COLO668 (cell line): ENCODE measurements at regions not wholly inside any gene's neighbourhood (a gene's known extent, or its start where the extent isn't known, plus 50 kb on each side); places are given as distances from the start of the nearest gene placed in this dataset.

Source experiments
- DNase-seq: peaks from one replicate; lab custom pipeline; 2025; ENCODE audit not compliant: unreplicated experiment; lab: John Stamatoyannopoulos, UW

DNA sequence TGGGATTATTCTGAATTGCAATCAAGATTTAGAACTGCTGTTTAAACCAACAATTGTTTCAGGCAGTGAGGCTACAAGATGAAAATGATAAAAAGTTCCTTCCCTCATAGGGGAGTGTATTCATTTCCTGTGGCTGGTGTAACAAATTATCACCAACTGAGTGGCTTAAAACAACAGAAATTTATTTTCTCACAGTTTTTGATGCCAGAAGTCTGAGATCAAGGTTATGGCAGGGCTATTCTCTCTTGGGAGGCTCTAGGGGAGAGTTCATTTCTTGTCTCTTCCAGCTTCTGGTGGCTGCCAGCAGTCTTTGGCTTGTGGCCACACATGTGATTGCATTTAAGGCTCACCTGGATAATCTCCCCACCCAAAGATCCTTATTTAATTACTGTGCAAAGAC, 290.5 kb upstream of the ZSWIM2 start:
- no peak for DNase-seq

DNA sequence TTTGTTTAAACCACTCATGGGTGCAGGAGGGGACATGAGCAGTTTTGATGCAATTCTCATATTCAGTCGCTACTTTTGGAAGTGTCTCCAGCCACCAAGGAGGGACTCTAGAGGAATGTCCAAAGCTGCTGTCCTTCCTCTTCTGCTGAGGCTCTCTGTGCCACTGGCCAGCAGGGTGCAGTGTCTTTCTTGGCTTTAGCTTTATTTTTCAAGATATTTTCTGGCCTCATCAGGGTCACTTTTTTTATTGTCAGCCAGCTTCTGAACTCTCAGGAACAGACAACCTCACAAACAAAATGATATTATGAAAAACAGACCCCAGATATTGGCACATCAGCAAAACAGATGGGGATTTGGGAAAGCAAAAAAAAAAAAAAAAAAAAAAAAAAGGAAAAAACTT, 289.3 kb upstream of the ZSWIM2 start:
- no peak for DNase-seq

DNA sequence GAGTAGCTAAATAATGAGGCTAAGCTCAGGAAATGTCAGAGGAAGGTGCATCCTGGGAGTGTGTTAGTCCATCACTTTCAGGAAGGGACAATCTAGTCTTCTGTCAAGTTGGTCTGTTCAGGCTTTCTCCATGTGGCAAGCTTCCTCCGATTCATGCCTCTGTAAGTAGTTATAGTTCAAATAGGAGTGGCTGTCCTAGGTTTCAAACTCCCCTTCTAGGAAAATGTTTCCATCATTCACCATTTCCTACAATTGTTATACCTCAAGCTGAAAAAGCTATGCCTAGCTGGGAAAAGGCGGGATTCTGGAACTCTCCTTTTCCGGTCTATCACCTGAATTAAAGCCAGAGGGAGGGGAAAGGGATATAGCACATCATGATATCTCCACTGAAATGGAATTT, 287.7 kb upstream of the ZSWIM2 start:
- no peak for DNase-seq

DNA sequence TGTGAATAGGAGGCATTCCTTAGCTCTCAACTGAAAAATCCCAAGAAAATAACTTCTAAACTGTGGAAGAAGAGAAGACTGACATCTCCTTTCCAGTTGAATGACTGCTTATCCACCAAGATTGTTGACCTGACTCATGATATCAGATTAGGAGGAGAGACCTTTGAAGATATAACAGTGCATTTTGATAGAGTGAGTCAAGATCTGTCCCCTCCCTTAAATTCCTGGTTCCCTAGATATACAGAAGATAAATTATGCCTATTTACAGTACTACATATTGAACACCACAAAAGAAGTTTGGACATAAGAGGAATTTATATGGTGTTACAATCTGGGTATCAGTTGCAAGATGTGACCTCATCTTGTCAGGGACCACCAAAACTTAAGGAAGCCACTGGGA, 285.3 kb upstream of the ZSWIM2 start:
- DNase-seq: no peak

DNA sequence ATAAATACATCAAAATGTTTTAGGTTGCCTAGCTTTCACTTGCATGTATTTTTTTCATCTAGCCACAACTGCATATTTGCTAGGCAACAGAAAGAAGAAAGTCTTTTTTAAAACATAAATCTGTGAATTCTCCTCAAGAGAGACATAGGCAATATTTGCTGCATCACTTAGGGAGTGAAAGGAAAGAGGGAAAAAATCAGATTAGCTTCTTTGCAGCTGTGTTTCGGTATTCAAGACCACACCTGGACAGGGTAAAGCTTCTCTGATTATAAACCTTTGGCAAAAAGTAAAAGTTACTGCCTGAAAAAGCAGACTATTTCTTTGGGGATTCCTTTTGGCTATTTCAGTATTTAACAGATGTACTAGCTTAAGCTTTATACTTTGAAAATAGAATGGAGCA, 280.9 kb upstream of the ZSWIM2 start:
- DNase-seq: no peak

DNA sequence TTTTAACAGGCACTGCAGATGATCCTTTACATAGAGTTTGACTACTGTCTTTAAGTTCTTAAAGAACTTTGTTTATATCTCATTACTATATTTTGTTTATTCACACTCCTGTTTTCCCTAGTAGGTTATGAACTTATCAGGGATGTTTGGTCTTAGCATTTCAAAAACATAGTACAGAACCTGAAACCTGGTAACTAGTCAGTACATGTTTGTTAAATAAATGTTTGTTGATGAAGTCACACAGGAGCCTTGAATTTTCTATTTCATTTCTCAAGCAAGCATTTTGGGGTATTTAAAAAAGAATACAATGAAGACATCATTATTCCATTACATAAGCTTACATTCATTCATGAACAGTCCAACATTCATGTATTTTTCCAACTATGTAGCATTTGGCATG, 280.3 kb upstream of the ZSWIM2 start:
- no peak for DNase-seq

DNA sequence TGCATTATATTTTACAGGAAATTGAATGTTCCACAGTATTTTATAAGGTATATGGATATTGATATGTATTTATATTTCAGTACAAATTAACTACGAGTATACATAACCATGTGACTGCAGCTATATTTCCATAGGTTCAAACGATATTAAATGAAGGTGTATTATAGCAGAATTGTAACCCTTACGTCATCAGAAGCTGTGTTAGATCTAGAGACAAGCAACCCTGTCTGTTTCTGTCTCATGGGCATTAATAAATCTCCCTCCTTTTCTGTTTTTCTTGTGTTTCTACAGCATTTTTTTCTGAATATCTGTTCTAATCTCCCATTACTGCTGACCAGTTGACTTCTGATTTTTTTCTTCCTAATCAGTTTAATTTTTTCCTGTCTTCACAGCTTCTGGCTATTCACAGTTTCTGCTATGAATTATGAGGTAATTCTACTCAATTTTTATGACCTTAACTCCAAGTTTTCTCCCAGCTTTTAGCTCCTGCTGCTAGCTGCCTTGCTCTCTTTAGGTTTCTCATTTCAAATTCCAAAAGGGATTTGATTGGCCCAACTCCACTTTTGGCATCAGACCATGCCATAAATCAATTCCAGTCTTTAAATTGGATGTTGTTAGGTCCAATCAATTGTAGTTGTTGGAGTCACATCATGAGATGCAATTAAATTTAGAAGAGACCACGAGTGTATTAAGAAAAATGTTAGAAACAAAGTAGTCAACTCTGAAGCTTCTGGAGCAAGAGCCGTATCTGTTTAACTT, 277.5 kb upstream of the ZSWIM2 start:
- no peak for DNase-seq

DNA sequence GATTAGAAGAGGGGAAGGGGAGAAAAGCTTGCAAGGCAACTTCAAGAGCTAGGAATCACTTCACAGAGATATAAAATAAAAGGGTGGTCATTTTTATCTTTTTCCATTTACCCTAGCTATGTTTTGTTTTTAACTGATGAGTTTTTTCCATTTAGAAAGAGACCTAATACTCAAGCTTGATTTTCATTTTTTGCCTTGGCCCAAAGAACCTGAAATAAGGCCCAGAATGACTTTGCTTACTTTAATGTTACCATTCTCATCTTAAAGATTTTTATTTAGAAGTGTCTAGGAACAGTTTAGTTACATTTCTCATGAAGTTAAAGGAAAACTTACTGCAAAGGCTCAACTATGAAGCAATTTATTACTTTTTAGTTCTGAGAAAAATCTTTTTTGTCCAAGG, 276.3 kb upstream of the ZSWIM2 start:
- no peak for DNase-seq

DNA sequence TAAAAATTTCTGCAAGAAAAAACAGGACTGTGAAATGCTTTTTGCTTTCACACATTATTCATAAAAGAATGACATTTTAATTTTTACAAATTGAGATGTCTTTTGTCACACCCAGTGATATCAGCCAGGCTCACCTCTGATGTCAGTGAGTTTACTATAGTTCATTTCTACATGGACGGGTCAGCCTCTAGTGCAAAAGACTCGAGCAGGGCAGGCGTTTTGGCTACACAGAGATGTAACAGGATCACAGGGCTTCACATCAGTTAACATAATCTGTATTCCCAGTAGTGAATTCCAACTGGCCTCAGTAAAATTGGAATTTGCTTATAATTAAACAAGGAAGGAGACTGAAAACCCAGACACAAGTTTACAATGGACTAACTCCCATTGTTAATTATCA, 275.6 kb upstream of the ZSWIM2 start:
- no peak for DNase-seq

DNA sequence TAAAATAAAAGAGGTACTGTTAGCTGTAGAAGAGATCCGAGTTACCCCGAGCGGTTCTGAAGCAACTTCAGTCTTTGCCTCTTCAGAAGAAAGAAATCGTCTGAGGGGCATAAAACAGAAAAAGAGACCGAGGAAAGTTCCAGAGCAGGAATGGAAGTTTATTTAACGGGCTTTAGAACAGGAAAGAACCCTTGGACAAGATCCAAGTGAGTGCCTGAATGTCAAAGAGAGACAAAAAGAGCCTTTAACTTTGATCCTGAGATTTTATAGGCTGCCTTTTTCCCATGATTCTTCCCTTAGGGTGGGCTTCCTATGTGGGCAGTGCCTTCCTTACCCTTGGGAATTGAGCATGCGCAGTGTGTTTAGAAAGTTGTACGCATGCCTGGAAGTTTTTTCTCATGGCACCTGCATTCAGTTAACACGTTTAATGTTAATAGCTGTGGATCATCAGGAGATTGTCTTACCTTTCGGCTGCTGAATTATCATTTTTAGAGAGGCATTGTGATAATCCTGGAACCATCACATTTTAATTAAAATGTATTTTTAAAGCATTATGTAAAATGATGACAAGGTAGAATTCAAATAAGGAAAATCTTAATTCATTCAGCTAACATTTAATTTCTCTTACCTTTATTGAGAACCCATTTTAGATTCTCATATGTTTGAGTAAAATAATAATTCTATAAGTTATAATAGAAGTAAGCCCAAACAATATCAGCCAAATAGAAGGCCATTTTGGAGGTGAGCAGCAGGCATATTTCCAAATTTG, 269.5 kb upstream of the ZSWIM2 start:
- no peak for DNase-seq

DNA sequence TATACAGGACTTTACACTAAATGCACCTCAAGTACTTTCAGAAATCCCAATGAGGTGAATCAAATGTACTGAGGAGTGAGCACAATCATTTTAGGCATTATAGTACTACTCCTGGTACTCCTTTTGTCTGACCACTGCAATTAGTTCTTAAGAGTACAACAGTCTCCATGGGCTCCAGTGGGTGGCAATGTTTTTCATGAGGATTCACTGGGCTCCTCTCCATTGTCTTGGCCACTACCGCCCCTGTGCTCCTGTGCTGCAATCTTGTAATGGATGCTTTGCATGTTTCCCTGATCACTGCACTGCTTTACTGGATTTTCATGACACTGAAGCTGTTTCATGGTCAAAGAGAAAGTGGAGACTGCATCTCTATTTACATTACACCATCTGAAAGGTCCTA, 268.5 kb upstream of the ZSWIM2 start:
- no peak for DNase-seq

DNA sequence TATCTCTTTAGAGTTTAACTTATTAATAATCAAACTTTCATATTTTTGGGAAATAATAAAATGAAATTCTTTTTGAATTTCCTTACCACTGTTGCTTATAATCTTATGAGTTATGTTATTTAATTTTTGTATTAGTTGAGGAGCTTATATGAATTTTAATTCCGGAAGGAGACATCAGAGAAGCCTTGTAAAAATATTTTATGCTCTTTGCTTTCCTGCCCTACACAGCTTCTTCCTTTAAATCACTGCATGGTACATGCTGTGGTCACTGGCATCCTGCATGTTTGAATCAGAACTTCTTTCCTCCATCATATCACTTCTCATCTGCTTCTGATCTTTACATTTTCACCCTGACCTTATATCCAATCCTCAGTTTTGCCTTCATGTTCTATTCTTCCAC, 266.7 kb upstream of the ZSWIM2 start:
- DNase-seq: no peak

DNA sequence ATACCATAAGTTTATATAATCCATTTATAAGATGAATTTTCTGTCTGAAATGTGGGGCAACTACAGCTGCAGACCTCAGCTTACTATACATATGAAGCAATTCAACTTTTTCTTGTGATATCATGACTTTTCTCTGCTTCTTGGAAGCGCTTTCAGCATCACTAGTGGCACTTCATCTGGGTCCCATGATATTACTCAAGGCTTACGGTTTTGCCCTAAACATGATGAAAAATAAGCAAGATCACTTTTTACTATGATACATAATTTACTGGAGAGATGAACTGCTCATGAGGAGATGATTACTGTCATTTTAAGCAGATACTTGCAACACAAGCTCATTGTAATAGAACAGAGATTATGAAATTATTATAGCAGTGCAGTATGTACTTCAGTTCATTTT, 258.0 kb upstream of the ZSWIM2 start:
- no peak for DNase-seq

DNA sequence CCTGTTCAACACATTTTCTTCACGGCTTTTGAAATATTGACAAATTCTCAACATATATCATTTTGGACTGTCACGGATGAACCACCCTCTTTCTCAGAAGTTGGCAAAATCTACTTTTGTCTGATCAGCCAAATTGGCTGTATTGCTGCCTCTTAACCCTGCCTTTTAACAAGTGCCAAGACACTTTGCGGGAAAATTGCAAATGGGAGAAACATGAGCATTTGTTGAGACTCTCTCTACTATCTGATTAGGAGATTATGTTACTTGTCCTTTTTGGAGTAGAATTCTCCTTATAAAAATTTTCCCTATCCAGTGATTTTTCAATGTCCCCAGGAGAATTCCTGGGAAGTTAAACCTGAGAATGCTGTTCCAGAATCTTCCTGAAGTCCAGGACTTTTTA, 256.2 kb upstream of the ZSWIM2 start:
- no peak for DNase-seq

DNA sequence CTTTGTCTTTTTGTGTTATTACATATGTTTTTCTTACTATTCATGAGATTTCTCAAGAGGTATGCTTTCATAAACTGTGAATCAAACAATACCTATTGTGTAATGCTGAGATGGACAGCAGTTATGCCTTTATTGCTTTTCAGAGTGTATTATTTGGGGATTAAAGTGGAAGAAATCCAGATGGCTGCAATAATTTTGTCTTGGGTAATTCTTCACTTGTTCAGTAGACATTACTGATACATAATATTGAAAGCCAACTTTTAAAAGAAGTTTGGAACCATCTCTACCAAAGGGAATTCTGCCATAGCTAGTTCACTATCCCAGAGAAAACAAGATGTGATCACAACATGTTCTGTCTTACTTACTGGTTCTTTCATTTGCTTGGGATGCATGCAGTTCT, 253.4 kb upstream of the ZSWIM2 start:
- DNase-seq: no peak

DNA sequence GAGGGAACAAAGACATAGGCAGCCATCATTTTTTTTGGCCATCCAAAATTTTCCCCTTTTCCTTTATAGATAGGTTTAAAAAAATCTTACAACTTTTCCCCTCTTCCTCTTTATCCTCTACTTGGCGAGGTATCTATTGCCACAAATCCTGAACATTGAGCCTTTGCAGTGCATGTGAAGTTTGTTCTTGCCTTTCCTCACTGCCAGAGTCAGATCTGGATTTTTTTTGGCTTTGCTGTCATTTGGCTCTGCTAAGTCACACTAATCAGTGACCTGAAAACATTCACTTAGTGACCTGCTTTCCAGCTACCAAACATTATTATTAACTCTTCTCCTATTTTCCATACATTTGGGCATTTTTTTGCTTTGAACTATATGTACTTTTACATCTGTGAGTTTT, 249.2 kb upstream of the ZSWIM2 start:
- DNase-seq: no peak

DNA sequence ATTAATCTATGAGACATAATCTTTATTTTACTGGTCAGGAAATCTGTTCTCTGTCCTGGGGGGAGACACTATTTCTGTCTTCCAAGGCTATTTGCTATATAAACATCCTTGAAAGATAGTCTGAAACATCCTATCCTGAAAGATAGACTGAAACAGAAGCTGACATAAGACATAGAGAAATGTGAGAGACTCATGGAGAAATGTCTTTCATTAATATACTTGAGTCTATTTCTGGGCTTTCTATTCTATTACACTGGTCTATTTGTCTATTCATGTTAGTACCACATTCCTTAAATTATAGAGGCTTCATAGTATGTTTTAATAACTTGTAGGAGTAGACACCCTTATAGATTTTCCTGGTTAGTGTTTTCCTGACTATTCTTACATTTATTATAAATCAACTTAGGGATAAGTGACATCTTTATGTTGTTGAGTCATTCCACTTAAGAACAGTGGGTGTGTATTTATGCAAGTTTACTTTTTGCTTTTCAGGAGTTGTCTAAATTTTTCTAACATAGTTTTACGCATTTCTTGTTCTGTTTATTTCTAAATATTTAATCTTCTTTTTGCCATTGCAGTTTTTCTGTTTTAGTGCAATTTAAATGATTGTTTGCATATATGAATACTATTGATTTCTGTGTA, 244.9 kb upstream of the ZSWIM2 start:
- DNase-seq: no peak

DNA sequence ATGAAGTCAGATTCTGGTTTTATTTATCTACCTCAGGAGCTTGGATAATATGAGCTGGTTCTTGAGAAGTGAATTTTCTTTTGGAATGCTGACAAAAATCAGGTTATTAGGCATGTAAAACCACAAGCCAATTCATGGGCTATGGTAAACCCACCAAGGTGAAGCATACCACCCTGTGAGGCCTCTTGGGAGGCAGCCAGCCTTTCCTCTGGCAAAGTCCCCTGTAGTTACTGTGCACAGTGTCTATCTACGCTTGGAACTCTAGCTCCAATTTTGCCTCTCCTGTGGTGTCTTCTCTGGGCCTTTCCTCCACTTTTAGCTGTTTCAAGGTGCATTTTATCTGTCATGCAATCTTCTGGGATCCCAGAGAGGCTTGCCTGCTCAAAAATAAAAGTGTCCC, 242.7 kb upstream of the ZSWIM2 start:
- no peak for DNase-seq

DNA sequence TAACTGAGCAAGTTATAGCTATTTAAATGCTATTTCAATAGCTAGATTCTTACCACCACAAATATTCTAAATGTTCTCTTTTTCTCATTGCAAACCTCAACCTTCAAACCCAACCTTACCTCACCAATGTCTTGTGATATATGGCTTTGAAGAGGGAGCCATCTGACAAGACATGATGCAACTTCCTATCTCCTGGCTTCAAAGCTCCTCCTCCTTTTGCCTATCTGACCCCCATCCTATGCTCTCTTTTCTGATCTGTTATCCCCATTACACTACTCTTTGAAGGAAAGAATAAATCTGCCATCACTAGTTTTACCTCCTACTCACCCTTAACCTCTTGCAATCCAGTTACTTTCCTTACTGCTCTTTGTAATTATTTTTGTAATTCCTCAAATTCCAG, 235.6 kb upstream of the ZSWIM2 start:
- DNase-seq: no peak

DNA sequence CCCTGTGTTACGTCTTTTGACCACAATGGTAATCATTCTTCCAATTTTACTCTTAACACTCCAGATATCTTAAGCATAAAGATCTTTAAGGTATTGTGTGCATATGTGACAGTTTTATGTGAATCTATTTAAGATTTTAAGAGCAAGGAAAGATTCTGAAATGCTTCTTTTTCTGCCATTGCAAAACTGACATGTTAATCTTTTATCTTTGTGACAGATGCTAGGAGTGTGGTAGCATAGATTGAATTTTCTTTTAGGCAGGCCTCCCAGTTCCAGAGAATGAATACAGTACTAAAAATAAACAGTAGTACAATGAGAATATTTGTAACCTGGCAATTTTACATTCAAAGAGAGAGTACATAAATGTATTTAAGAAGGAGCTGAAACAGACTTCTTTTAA, 232.5 kb upstream of the ZSWIM2 start:
- no peak for DNase-seq

DNA sequence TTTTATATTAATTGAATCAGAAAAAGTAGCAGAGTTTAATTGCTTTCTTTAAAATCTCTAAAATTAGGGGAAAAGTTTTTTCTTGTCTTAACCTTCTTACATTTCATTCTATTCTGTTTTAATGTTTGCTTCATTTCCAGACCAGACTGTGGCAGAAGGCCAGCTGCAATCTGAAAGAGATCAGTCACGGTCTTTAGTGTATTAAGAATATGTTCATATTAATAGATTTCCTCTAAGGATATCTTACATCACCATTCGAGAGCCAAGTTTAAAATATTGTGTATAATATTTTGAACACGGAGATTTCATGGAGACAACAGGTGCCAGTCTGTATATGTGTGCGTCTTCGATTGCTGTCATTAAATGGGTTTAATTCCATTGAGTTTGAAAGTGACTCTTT, 230.9 kb upstream of the ZSWIM2 start:
- no peak for DNase-seq

DNA sequence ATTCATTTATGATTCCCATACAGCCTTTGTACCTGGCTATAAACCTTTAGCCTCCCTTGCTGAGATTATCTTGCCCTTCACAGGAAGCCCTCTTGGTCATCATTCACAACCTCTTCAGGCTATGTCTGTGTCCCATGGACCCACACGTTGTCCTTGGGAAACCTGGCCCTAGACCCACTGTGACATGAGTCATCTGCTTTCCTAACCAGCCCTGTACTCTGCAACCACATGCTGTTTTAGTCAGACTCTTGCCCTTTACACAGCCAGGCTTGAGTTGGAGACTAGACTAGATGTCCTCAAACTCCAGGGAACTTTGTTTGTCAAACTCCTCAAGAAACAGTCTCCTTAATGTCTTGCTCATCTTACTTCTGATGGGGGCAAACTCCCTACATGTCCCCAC, 229.3 kb upstream of the ZSWIM2 start:
- DNase-seq: no peak
